Lower leg skin (tissue), 4 donors: ENCODE measurements at regions not wholly inside any gene's neighbourhood (a gene's known extent, or its start where the extent isn't known, plus 50 kb on each side); places are given as distances from the start of the nearest gene placed in this dataset.

Experiments used
- DNase-seq, 2 donors: peaks; one replicate each; pipeline ENCODE4 v3.0.0-alpha.2; 2019; ENCODE audit warnings: low spot score in 2 of 2
- H3K4me3 ChIP-seq: fragments of 200-600 bp; sonication (generic); 2 replicates; pipeline ENCODE4 v1.5.1; 2017; ENCODE audit warnings: mild to moderate bottlenecking, low read depth; ENCODE audit not compliant: poor library complexity, severe bottlenecking
- CTCF ChIP-seq, 3 donors: fragments of 450-650 bp; IDR thresholded peaks; one replicate each; pipeline ENCODE4 v1.5.1; 2016; ENCODE audit warnings: antibody characterized with exemption in 3 of 3, mild to moderate bottlenecking in 3 of 3, moderate library complexity in 2 of 3
- POLR2A ChIP-seq, 2 donors: fragments of 450-650 bp; IDR thresholded peaks; one replicate each; pipeline ENCODE4 v1.6.1; 2016 to 2017; ENCODE audit warnings: antibody characterized with exemption in 2 of 2, mild to moderate bottlenecking in 1 of 2, moderate library complexity in 1 of 2
- WGBS, 2 donors: methylation state at CpG; one replicate each; pipeline ENCODE4 v1.1.5; 2018; 5-methylcytosine and 5-hydroxymethylcytosine counted together
- intact Hi-C: fragments of 100-400 bp; cut with DNase I; formaldehyde crosslinking; loops from one replicate; pipeline ENCODE4 v1.15.0; 2023; ENCODE audit warnings: low total_unique reads

- no peak overlapping the region for H3K4me3 ChIP-seq
- peak in 1 of 2 donors; percentile 57 for DNase-seq
- TF ChIP-seq CTCF (IDR thresholded peaks at IDR 0.05): no peak
- TF ChIP-seq POLR2A (IDR thresholded peaks at IDR 0.05): no peak
- 49 to 50% methylated on average over 8 of the region's 8 CpGs for WGBS, 2 donors
- intact Hi-C loops: no loop called here
Observed at GRCh38 chr20:24781418-24781980, 167.6 kb upstream of the CST7 start.

GRCh38 chr20:24782301-24782700, 166.8 kb upstream of the CST7 start:
- peak in 1 of 2 donors; percentile 52 for DNase-seq
- intact Hi-C loops: no loop called here
- WGBS, 2 donors: 39 to 58% methylated on average over 11 of the region's 11 CpGs
- no peak for TF ChIP-seq CTCF (IDR thresholded peaks at IDR 0.05)
- no peak for TF ChIP-seq POLR2A (IDR thresholded peaks at IDR 0.05)
- H3K4me3 ChIP-seq: no peak overlapping the region

GRCh38 chr20:24782801-24783630, 166.1 kb upstream of the CST7 start:
- peak in 1 of 2 donors; percentile 70 for DNase-seq
- no peak for TF ChIP-seq POLR2A (IDR thresholded peaks at IDR 0.05)
- TF ChIP-seq CTCF (IDR thresholded peaks at IDR 0.05): no peak
- 79% methylated on average over 11 to 12 of the region's 12 CpGs for WGBS, 2 donors
- no peak overlapping the region for H3K4me3 ChIP-seq
- intact Hi-C loops: no loop called here

- intact Hi-C loops: no loop called here
Observed at GRCh38 chr20:24783631-24784492, 165.2 kb upstream of the CST7 start.

GRCh38 chr20:24784607-24785006, 164.5 kb upstream of the CST7 start:
- DNase-seq: no peak
- H3K4me3 ChIP-seq: no peak overlapping the region
- no peak for TF ChIP-seq POLR2A (IDR thresholded peaks at IDR 0.05)
- no peak for TF ChIP-seq CTCF (IDR thresholded peaks at IDR 0.05)
- WGBS, 2 donors: 66 to 68% methylated on average over 2 of the region's 2 CpGs
- intact Hi-C loops: no loop called here

More at GRCh38 chr20:24783631-24784492, 165.2 kb upstream of the CST7 start:
- DNase-seq: peak in 1 of 2 donors; percentile 62
- WGBS, 2 donors: 80 to 89% methylated on average over 8 to 9 of the region's 9 CpGs
- no peak for TF ChIP-seq CTCF (IDR thresholded peaks at IDR 0.05)
- no peak for TF ChIP-seq POLR2A (IDR thresholded peaks at IDR 0.05)
- H3K4me3 ChIP-seq: no peak overlapping the region
